ENCODE measurements at regions not wholly inside any gene's neighbourhood (a gene's known extent, or its start where the extent isn't known, plus 50 kb on each side); places are given as distances from the start of the nearest gene placed in this dataset.

GRCh38 chr15:20361091-20361490 is 180.5 kb downstream of the GOLGA6L6 start:
- no peak for DNase-seq (ENCODE audit: extremely low read depth, low read depth)
- no peak for TF ChIP-seq CTCF (IDR thresholded peaks at IDR 0.05; ENCODE audit: low read depth, low read length, missing control alignments)
- no peak overlapping the region for H3K4me3 ChIP-seq (replicated peaks; ENCODE audit: low read depth, low read length)

GRCh38 chr15:20358779-20359414 is 182.7 kb downstream of the GOLGA6L6 start:
- no peak for TF ChIP-seq CTCF (IDR thresholded peaks at IDR 0.05; ENCODE audit: low read depth, low read length, missing control alignments)
- no peak for DNase-seq (ENCODE audit: extremely low read depth, low read depth)
- no peak overlapping the region for H3K4me3 ChIP-seq (replicated peaks; ENCODE audit: low read depth, low read length)

- no peak overlapping the region for H3K4me3 ChIP-seq (replicated peaks; ENCODE audit: low read depth, low read length)
- TF ChIP-seq CTCF (IDR thresholded peaks at IDR 0.05; ENCODE audit: low read depth, low read length, missing control alignments): no peak
- no peak for DNase-seq (ENCODE audit: extremely low read depth, low read depth)
Measured at GRCh38 chr15:20358066-20358778, 183.4 kb downstream of the GOLGA6L6 start.

- TF ChIP-seq CTCF (IDR thresholded peaks at IDR 0.05; ENCODE audit: low read depth, low read length, missing control alignments): no peak
- H3K4me3 ChIP-seq (replicated peaks; ENCODE audit: low read depth, low read length): no peak overlapping the region
- DNase-seq (ENCODE audit: extremely low read depth, low read depth): no peak
Measured at GRCh38 chr15:20357481-20358065, 184.0 kb downstream of the GOLGA6L6 start.

- no peak for TF ChIP-seq CTCF (IDR thresholded peaks at IDR 0.05; ENCODE audit: low read depth, low read length, missing control alignments)
- DNase-seq (ENCODE audit: extremely low read depth, low read depth): no peak
- H3K4me3 ChIP-seq (replicated peaks; ENCODE audit: low read depth, low read length): no peak overlapping the region
Measured at GRCh38 chr15:20356911-20357480, 184.6 kb downstream of the GOLGA6L6 start.

GRCh38 chr15:20356444-20356910 is 185.1 kb downstream of the GOLGA6L6 start:
- H3K4me3 ChIP-seq (replicated peaks; ENCODE audit: low read depth, low read length): no peak overlapping the region
- DNase-seq (ENCODE audit: extremely low read depth, low read depth): no peak
- peak; percentile 74 for TF ChIP-seq CTCF (IDR thresholded peaks at IDR 0.05; ENCODE audit: low read depth, low read length, missing control alignments)

All from HFF-Myc (cell line).